ENCODE measurements at regions not wholly inside any gene's neighbourhood (a gene's known extent, or its start where the extent isn't known, plus 50 kb on each side); places are given as distances from the start of the nearest gene placed in this dataset.
A peak's percentile ranks its signal among the peaks of the same experiment; 100 is the strongest.

DNA sequence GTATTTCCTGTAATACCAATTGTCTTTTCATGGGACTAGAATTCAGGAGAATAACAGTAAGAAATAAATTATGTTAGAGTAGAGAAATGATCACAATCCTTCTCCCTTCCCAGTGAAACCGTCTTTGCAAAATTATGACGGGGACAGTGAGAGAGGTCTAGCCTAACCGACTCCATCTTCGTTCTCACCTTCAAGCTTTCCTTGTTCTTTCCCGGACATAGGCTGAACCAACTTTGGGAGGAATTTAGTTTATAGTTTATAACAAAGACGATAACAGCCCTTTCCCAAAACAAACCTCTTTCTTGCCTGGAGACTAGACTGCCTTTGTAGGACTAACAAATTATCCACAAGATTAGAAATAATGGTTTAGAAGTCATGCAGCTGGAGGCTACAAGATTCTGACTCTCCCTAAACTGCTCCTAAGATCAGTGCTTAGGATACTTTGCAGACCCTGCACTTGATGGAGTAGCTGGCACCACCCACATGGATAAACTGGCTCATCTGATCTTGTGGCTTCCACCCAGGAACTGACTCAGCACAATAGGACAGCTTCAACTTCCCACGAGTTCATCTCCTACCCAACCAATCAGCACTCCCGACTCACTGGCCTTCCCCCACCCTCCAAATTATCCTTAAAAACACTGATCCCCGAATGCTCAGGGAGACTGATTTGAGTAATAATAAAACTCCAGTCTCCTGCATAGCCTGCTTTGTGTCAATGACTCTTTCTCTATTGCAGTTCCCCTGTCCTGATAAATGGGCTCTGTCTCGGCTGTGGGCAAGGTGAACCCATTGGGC, 521.2 kb upstream of the TBX3 start (continued):
- TF ChIP-seq ZNF347 (CRISPR knock-in tag; IDR thresholded peaks at IDR 0.05; ENCODE audit: low read depth) (no peak), XRCC4 (IDR thresholded peaks at IDR 0.05; ENCODE audit: extremely low read depth, insufficient read depth, insufficient read length) (no peak), TAF7 (tag; IDR thresholded peaks at IDR 0.05) (0 out of 2 replicates have a peak, but pooled peaks have one; percentile 23), ZNF354B (CRISPR knock-in tag; IDR thresholded peaks at IDR 0.05) (peak; percentile 3; the same call in 1 of the 2 replicates), ZNF311 (CRISPR knock-in tag; IDR thresholded peaks at IDR 0.05) (peak; percentile 91), HIVEP1 (CRISPR knock-in tag; IDR thresholded peaks at IDR 0.05) (peak; percentile 83; the same call in 1 of the 2 replicates), ELF2 (CRISPR knock-in tag; IDR thresholded peaks at IDR 0.05) (0 out of 2 replicates have a peak, but pooled peaks have one; percentile 18), ZNF184 (CRISPR knock-in tag; IDR thresholded peaks at IDR 0.05) (peak; percentile 61; the same call in 1 of the 2 replicates), SRSF9 (IDR thresholded peaks at IDR 0.05; ENCODE audit: borderline replicate concordance, low read depth, low read length) (no peak), TRIM24 (IDR thresholded peaks at IDR 0.05) (no peak)
- TF ChIP-seq, protein P1, sequence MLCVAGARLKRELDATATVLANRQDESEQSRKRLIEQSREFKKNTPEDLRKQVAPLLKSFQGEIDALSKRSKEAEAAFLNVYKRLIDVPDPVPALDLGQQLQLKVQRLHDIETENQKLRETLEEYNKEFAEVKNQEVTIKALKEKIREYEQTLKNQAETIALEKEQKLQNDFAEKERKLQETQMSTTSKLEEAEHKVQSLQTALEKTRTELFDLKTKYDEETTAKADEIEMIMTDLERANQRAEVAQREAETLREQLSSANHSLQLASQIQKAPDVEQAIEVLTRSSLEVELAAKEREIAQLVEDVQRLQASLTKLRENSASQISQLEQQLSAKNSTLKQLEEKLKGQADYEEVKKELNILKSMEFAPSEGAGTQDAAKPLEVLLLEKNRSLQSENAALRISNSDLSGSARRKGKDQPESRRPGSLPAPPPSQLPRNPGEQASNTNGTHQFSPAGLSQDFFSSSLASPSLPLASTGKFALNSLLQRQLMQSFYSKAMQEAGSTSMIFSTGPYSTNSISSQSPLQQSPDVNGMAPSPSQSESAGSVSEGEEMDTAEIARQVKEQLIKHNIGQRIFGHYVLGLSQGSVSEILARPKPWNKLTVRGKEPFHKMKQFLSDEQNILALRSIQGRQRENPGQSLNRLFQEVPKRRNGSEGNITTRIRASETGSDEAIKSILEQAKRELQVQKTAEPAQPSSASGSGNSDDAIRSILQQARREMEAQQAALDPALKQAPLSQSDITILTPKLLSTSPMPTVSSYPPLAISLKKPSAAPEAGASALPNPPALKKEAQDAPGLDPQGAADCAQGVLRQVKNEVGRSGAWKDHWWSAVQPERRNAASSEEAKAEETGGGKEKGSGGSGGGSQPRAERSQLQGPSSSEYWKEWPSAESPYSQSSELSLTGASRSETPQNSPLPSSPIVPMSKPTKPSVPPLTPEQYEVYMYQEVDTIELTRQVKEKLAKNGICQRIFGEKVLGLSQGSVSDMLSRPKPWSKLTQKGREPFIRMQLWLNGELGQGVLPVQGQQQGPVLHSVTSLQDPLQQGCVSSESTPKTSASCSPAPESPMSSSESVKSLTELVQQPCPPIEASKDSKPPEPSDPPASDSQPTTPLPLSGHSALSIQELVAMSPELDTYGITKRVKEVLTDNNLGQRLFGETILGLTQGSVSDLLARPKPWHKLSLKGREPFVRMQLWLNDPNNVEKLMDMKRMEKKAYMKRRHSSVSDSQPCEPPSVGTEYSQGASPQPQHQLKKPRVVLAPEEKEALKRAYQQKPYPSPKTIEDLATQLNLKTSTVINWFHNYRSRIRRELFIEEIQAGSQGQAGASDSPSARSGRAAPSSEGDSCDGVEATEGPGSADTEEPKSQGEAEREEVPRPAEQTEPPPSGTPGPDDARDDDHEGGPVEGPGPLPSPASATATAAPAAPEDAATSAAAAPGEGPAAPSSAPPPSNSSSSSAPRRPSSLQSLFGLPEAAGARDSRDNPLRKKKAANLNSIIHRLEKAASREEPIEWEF (CRISPR knock-in tag; IDR thresholded peaks at IDR 0.05): peak; percentile 77; the same call in 1 of the 2 replicates
- TF ChIP-seq, protein P2, sequence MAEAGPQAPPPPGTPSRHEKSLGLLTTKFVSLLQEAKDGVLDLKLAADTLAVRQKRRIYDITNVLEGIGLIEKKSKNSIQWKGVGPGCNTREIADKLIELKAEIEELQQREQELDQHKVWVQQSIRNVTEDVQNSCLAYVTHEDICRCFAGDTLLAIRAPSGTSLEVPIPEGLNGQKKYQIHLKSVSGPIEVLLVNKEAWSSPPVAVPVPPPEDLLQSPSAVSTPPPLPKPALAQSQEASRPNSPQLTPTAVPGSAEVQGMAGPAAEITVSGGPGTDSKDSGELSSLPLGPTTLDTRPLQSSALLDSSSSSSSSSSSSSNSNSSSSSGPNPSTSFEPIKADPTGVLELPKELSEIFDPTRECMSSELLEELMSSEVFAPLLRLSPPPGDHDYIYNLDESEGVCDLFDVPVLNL (CRISPR knock-in tag; IDR thresholded peaks at IDR 0.05; ENCODE audit: low read depth): no peak

Measured in K562 (cell line).